Gastrocnemius medialis (tissue), 4 donors: ENCODE measurements at regions not wholly inside any gene's neighbourhood (a gene's known extent, or its start where the extent isn't known, plus 50 kb on each side); places are given as distances from the start of the nearest gene placed in this dataset.

Experiments used
- CTCF ChIP-seq, 5 experiments: fragments of 450-650 bp in 3 of 5; fragments of 200-600 bp in 2 of 5; sonication (generic) in 2 of 5; IDR thresholded peaks in 4 of 5; conservative IDR thresholded peaks in 1 of 5; 1 replicate in 4 of 5; 2 replicates in 1 of 5; pipeline ENCODE4 v1.5.1; 2016 to 2019; ENCODE audit warnings: antibody characterized with exemption in 5 of 5, mild to moderate bottlenecking in 3 of 5, moderate library complexity in 3 of 5
- POLR2A ChIP-seq, 2 donors: fragments of 450-650 bp; IDR thresholded peaks; one replicate each; pipeline ENCODE4 v1.6.1; 2017; ENCODE audit warnings: antibody characterized with exemption in 2 of 2, mild to moderate bottlenecking in 2 of 2, moderate library complexity in 2 of 2

GRCh38 chr6:92180090-92180489 is 1239.3 kb downstream of the EPHA7 start:
- no peak for TF ChIP-seq CTCF (IDR thresholded peaks at IDR 0.05 in 4 of 5, conservative IDR thresholded peaks at IDR 0.05 in 1 of 5)
- TF ChIP-seq POLR2A (IDR thresholded peaks at IDR 0.05): no peak
